Colonic mucosa (tissue), 4 donors: ENCODE measurements at regions not wholly inside any gene's neighbourhood (a gene's known extent, or its start where the extent isn't known, plus 50 kb on each side); places are given as distances from the start of the nearest gene placed in this dataset.
"Not testable (repeated sequence)": the region's sequence is repeated elsewhere in the genome, so short reads cannot be mapped to it uniquely, and the experiment has no call there.

Source experiments
- DNase-seq: peaks from one replicate; pipeline ENCODE4 v3.0.0-alpha.2; 2020
- H3K27ac ChIP-seq: fragments of 200-600 bp; one replicate; pipeline ENCODE4 v1.8.0; 2021
- H3K27me3 ChIP-seq: fragments of 200-600 bp; one replicate; pipeline ENCODE4 v1.8.0; 2021
- H3K36me3 ChIP-seq: fragments of 200-600 bp; one replicate; pipeline ENCODE4 v1.8.0; 2021
- H3K4me1 ChIP-seq: fragments of 200-600 bp; one replicate; pipeline ENCODE4 v1.8.0; 2021; ENCODE audit warnings: mild to moderate bottlenecking
- H3K4me3 ChIP-seq: fragments of 200-600 bp; one replicate; pipeline ENCODE4 v1.8.0; 2021
- H3K9ac ChIP-seq, 2 donors: one replicate each; pipeline ENCODE4 v1.7.0; 2013; ENCODE audit warnings: control low read depth in 2 of 2, low read depth in 2 of 2, low read length in 2 of 2
- H3K9me3 ChIP-seq: fragments of 200-600 bp; one replicate; pipeline ENCODE4 v1.8.0; 2021
- CTCF ChIP-seq: fragments of 200-600 bp; IDR thresholded peaks from one replicate; pipeline ENCODE4 v1.8.0; 2022; ENCODE audit warnings: antibody characterized with exemption, mild to moderate bottlenecking
- intact Hi-C: fragments of 100-400 bp; cut with DNase I; formaldehyde crosslinking; loops from one replicate; pipeline ENCODE4 v1.14.1; 2022
- donor health status: healthy.
- donor health status: DM: no; HTN: no; CAD: no.
- donor health status: DM: no; HTN: no; CAD: no.

- Histone ChIP-seq H3K9me3 (no peaks in the 10 kb centered on the region), H3K27ac (no peak overlapping the region), H3K36me3 (no peaks in the 10 kb centered on the region), H3K9ac (no peak overlapping the region), H3K4me1 (no peaks in the 10 kb centered on the region), H3K27me3 (no peaks in the 10 kb centered on the region), H3K4me3 (no peak overlapping the region)
- DNase-seq = no peak
- TF ChIP-seq CTCF = no peak
- intact Hi-C loops = no loop called here
These were observed 691.3 kb upstream of the PCDH7 start for GRCh38 chr4:30028826-30029225.

GRCh38 chr4:30056016-30056766 lies 664.0 kb upstream of the PCDH7 start:
- Histone ChIP-seq H3K36me3 (no peaks in the 10 kb centered on the region), H3K27me3 (no peaks in the 10 kb centered on the region), H3K4me1 (no peaks in the 10 kb centered on the region), H3K9ac (no peak overlapping the region), H3K4me3 (no peak overlapping the region), H3K9me3 (no peaks in the 10 kb centered on the region), H3K27ac (no peak overlapping the region)
- intact Hi-C loops = no loop called here
- no peak for DNase-seq
- TF ChIP-seq CTCF = no peak

- no peaks in the 10 kb centered on the region for H3K36me3 ChIP-seq
- H3K4me1 ChIP-seq = no peaks in the 10 kb centered on the region
- no peak for TF ChIP-seq CTCF
- intact Hi-C loops = no loop called here
- no peaks in the 10 kb centered on the region for H3K9me3 ChIP-seq
- DNase-seq = no peak
- no peak overlapping the region for H3K27ac ChIP-seq
- no peak overlapping the region for H3K9ac ChIP-seq
- no peaks in the 10 kb centered on the region for H3K27me3 ChIP-seq
- no peak overlapping the region for H3K4me3 ChIP-seq
These were observed 651.9 kb upstream of the PCDH7 start for GRCh38 chr4:30068234-30068633.

- Histone ChIP-seq H3K9me3 (no peaks in the 10 kb centered on the region), H3K9ac (no peak overlapping the region), H3K27ac (no peak overlapping the region), H3K36me3 (no peaks in the 10 kb centered on the region), H3K4me1 (no peaks in the 10 kb centered on the region), H3K4me3 (no peak overlapping the region), H3K27me3 (no peaks in the 10 kb centered on the region)
- intact Hi-C loops = no loop called here
- no peak for DNase-seq
- TF ChIP-seq CTCF = no peak
These were observed 647.0 kb upstream of the PCDH7 start for GRCh38 chr4:30073011-30073710.

DNA sequence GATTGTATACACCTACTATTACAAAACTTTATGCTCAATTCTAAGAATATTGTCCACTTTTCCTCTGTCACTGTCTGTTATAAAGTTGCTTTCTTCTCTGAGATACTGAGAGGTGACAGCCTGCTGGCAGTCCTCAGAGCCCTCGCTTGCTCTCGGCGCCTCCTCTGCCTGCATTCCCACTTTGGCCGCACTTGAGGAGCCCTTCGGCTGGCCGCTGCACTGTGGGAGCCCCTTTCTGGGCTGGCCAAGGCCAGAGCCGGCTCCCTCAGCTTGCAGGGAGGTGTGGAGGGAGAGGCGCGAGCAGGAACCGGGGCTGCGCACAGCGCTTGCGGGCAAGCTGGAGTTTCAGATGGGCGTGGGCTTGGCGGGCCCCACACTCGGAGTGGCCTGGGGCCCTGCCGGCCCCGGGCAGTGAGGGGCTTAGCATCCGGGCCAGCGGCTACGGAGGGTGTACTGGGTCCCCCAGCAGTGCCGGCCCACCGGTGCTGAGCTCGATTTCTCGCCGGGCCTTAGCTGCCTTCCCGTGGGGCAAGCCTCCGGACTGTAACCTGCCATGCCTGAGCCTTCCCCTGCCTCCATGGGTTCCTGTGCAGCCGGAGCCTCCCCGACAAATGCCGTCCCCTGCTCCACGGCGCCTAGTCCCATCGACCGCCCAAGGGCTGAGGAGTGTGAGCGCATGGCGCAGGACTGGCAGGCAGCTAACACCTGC lies 627.6 kb upstream of the PCDH7 start:
- intact Hi-C loops, H3K27me3 ChIP-seq, H3K9ac ChIP-seq, H3K36me3 ChIP-seq, DNase-seq, H3K27ac ChIP-seq, H3K4me3 ChIP-seq, H3K4me1 ChIP-seq, H3K9me3 ChIP-seq: not testable (repeated sequence)
